K562 (cell line): ENCODE measurements at regions not wholly inside any gene's neighbourhood (a gene's known extent, or its start where the extent isn't known, plus 50 kb on each side); places are given as distances from the start of the nearest gene placed in this dataset.

ENCODE experiments used
- ARID3A ChIP-seq: IDR thresholded peaks from 2 replicates; pipeline ENCODE4 v1.6.1; 2012; ENCODE audit warnings: low read depth, low read length, improper control_type of control experiment, borderline replicate concordance
- CREB1 ChIP-seq, 2 experiments: sonication (generic) in 1 of 2; formaldehyde crosslinking in 1 of 2; IDR thresholded peaks; 2 replicates each; pipeline versions ENCODE4 v1.6.1 to v1.8.0; 2012 to 2022; ENCODE audit warnings: inconsistent platforms in 1 of 2, mild to moderate bottlenecking in 1 of 2, missing genetic modification reagents in 1 of 2, moderate library complexity in 1 of 2
- PKNOX1 ChIP-seq: fragments of 450-650 bp; IDR thresholded peaks from 2 replicates; pipeline ENCODE4 v1.6.1; 2016
- ZHX1 ChIP-seq: fragments of 150-350 bp; conservative IDR thresholded peaks from 2 replicates; pipeline ENCODE4 v1.6.1; 2014; ENCODE audit warnings: low read length
- TF ChIP-seq, protein P1 (sequence below): fragments of 450-650 bp; formaldehyde crosslinking; IDR thresholded peaks from 2 replicates; pipeline ENCODE4 v1.4.0; 2020; ENCODE audit warnings: mild to moderate bottlenecking, moderate library complexity

DNA sequence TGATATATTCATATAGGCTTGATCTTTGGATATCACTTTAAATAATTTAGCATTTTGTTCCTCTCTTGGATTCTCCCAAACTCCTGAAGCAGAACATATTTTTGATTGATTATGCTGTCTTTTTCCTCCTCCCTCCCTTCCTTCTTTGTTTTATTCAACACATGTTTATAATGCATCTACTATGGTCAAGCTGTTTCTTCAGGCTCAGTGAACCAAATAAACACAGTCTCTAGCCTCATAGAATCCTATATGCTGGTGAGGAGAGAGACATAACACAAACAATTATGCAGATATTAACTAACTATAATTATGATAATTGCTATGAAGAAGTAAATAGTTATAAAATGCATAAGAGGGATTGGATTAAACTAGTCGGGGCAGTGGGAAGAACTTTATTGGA, 1023.6 kb upstream of the RAG2 start:
- TF ChIP-seq ARID3A (no peak), ZHX1 (no peak), CREB1 (IDR thresholded peaks at IDR 0.05) (no peak), CREB1 (CRISPR knock-in tag; IDR thresholded peaks at IDR 0.05) (no peak), PKNOX1 (no peak)
- TF ChIP-seq, protein P1, sequence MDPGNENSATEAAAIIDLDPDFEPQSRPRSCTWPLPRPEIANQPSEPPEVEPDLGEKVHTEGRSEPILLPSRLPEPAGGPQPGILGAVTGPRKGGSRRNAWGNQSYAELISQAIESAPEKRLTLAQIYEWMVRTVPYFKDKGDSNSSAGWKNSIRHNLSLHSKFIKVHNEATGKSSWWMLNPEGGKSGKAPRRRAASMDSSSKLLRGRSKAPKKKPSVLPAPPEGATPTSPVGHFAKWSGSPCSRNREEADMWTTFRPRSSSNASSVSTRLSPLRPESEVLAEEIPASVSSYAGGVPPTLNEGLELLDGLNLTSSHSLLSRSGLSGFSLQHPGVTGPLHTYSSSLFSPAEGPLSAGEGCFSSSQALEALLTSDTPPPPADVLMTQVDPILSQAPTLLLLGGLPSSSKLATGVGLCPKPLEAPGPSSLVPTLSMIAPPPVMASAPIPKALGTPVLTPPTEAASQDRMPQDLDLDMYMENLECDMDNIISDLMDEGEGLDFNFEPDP (CRISPR knock-in tag), result no peak
